HFF-Myc (cell line): ENCODE measurements at regions not wholly inside any gene's neighbourhood (a gene's known extent, or its start where the extent isn't known, plus 50 kb on each side); places are given as distances from the start of the nearest gene placed in this dataset.

Experiments
- DNase-seq: peaks from one replicate; pipeline ENCODE4 v3.0.0-alpha.2; 2011; ENCODE audit warnings: low read depth; ENCODE audit errors: extremely low read depth
- H3K4me3 ChIP-seq: replicated peaks from 2 replicates; pipeline ENCODE4 v1.5.1; 2011; ENCODE audit warnings: low read depth, mild to moderate bottlenecking, control low read depth, low read length
- TF ChIP-seq, protein P1 (sequence below): IDR thresholded peaks from 2 replicates; pipeline ENCODE4 v1.5.1; 2012; ENCODE audit warnings: mild to moderate bottlenecking, low read depth, low read length, control low read depth; ENCODE audit errors: missing control alignments

DNA sequence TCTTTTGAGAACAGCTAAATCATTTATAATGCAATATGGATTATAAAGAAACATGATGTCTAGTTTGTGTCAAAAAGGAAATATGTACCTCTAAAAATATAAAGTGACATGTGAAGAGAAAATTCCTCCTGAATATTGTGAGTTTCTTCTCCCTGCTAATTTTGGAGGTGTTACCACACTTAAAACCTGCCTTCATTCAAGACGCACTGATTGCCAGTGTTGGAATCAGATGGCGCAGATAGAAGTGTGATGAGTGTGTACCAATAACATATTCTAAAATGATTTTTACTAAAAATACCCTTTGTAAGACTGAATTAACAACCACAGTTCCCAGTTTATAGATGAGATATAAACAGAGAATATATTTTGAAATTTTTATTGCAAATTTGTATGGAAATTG is 681.8 kb upstream of the LRATD1 start:
- TF ChIP-seq, protein P1, sequence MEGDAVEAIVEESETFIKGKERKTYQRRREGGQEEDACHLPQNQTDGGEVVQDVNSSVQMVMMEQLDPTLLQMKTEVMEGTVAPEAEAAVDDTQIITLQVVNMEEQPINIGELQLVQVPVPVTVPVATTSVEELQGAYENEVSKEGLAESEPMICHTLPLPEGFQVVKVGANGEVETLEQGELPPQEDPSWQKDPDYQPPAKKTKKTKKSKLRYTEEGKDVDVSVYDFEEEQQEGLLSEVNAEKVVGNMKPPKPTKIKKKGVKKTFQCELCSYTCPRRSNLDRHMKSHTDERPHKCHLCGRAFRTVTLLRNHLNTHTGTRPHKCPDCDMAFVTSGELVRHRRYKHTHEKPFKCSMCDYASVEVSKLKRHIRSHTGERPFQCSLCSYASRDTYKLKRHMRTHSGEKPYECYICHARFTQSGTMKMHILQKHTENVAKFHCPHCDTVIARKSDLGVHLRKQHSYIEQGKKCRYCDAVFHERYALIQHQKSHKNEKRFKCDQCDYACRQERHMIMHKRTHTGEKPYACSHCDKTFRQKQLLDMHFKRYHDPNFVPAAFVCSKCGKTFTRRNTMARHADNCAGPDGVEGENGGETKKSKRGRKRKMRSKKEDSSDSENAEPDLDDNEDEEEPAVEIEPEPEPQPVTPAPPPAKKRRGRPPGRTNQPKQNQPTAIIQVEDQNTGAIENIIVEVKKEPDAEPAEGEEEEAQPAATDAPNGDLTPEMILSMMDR: no peak
- no peak for DNase-seq
- H3K4me3 ChIP-seq: no peak overlapping the region

DNA sequence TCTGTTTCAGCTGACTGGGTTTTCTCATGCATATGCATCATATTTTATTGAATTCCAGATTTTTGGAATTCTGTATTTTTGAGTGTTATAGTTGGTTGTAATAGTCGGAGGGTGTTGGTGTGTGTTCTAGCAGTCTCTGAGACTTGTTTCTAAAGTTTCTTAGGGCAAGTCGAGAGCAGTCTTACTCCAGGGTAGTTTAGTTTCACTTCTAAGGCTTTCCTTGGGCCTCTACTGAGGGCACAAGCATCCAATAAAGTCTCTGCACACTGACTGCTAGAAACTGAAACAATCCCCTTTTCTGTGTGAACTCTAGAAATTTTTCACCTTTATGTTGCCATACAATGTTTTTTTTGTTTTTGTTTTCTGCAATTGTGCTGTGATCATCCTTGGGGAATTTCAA is 663.7 kb upstream of the LRATD1 start:
- DNase-seq: no peak
- TF ChIP-seq, protein P1: no peak
- no peak overlapping the region for H3K4me3 ChIP-seq

DNA sequence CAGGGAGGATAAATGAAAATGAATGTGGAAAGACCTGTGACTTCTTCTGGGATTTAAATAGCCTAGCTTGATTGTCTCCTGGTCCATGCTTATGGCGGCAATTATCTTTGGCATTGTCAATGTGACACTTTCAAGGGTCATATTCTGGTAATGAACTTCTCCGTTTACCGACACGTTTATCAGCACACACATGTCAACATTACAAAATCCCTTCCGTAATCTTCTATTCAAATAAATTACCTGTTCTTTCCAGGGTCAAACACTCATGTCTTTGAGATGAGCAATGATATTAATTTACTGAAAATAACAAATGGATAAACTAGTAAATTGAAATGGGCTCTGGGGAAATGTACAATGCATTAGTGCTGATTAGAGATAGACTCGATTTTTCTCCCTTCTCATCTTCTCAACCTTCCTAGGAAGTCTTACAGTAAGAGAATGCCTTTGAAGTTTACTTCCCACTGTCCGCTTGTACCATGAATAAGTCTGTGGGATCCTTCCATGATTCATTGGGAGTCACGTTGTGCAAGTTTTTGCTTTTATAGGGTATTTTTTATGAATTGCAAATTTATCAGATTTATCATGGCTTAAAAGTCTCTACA is 646.3 kb upstream of the LRATD1 start:
- TF ChIP-seq, protein P1: no peak
- no peak overlapping the region for H3K4me3 ChIP-seq
- DNase-seq: no peak

DNA sequence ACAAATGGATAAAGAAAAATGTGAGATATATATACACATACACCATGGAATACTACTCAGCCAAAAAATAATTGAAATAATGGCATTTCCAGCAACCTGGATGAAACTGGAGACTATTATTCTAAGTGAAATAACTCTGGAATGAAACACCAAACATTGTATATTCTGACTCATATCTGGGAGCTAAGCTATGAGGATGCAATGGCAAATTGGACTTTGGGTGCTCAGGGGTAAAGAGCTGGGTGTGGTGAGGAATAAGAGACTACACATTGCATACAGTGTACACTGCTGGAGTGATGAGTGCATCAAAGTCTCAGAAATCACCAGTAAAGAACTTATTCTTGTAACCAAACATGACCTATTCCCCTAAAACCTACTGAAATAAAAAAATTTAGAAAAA is 636.0 kb upstream of the LRATD1 start:
- no peak for DNase-seq
- TF ChIP-seq, protein P1: no peak
- no peak overlapping the region for H3K4me3 ChIP-seq

DNA sequence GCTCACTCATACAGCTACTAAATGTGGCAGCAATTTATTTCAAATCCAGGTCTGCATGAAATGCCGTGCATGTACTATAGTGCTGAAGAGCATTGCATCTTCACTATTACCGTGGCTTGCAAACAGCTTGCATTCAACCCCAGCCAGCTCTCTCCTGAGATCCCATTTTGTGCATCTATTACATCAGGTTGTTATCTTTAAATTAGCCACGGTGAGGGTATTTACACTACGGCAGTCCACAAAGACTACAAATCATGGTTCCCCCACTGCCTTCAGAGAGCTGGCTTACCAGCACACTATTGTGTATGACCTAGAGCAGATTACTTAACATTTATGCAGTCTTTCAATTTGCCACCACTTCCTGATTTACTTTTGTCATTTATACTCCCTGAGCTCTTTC is 621.3 kb upstream of the LRATD1 start:
- TF ChIP-seq, protein P1: no peak
- no peak for DNase-seq
- no peak overlapping the region for H3K4me3 ChIP-seq

DNA sequence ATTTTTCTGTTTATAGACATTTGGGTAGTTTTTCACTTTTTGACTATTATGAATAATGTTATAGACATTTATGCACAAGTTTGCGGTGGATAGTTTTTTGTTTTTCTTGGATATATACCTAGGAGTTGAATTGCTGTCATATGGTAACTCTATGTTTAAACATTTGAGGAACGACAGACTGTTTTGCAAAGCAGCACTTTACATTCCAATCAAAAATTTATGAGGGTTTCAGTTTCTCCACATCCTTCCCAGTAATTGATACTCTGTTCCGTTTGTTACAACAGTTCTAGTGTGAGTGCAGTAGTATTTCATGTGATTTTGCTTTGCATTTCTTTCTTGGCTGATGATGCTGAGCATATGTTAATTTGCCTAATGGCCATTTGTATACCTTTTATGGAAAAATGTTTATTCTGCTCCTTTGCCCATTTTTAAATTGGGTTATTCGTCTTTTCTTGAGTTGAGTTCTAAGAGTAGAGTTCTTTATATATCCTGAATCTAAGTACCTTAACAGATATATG is 617.3 kb upstream of the LRATD1 start:
- DNase-seq: no peak
- H3K4me3 ChIP-seq: no peak overlapping the region
- TF ChIP-seq, protein P1: no peak

DNA sequence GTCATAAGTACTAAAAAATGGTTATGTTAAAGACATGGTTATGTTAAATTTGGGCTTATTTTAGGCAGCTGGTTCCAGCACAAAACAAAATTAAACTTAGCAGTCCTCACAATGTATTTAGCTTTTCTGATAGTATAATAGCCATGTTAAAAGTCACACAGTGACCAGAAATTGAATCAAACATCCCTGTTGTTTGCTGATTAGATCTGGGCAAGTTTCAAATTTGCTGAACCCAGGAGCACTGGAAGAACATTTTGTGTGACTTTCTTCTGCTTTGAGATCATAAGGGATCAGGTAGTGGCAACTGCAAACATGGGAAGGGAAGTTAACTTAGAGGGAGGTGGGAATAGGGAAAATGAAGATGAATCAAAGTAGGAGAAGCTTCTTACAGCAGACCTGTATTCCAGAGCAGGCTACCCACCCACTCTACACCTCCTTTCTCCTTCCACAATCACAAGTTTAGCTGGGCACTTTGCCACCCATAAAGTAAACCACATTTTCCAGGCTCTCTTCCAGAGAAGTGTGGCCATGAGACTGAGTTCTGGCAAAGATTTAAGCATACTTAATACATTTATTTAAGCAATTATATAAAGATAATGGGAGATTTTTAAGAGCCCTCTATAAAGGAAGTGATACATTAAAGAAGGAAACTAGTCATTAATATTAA is 616.1 kb upstream of the LRATD1 start:
- TF ChIP-seq, protein P1: no peak
- no peak for DNase-seq
- no peak overlapping the region for H3K4me3 ChIP-seq
